ENCODE measurements at regions not wholly inside any gene's neighbourhood (a gene's known extent, or its start where the extent isn't known, plus 50 kb on each side); places are given as distances from the start of the nearest gene placed in this dataset.
A peak's percentile ranks its signal among the peaks of the same experiment; 100 is the strongest.
"Not testable (repeated sequence)": the region's sequence is repeated elsewhere in the genome, so short reads cannot be mapped to it uniquely, and the experiment has no call there.

DNA sequence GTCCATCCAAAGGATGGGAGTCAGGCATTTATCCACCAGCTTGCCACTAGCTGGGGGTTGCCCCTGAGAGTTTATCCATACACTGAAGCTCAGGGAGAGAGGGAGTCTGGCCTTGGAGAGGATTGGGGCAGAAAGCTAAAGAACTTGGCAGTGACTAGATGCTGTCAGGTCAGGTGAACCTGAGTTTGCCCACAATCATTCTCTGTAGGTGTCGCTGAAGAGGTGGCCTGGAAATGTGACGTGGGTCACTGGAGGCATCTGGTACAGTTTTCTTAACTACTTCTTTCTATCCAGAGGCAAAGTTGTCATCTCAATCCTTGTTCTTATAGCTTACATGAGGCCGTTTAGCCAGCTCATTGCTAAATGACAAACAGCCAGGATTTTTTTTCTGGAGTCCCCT, 298.0 kb upstream of the CTNNB1 start:
- DNase-seq (ENCODE audit: low read depth): no peak

DNA sequence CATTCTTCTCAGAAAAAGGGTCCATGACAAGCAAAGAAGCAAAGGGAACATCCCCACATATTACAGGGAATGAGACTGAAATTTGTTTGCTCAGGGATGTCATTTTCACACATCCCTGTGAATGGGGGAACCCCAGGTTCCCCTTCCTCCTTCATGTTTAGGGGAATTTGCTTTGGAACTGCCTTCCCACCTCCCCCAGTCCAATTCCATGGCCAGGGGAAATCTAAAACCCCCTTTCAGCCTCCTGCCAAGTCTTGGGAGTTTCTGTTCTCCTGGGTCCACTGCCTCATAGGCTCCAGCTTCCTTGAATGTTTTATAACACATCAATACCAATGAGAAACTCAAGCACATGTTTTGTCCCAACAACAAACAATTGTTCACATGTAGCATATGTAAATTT, 297.5 kb upstream of the CTNNB1 start:
- DNase-seq (ENCODE audit: low read depth): no peak

DNA sequence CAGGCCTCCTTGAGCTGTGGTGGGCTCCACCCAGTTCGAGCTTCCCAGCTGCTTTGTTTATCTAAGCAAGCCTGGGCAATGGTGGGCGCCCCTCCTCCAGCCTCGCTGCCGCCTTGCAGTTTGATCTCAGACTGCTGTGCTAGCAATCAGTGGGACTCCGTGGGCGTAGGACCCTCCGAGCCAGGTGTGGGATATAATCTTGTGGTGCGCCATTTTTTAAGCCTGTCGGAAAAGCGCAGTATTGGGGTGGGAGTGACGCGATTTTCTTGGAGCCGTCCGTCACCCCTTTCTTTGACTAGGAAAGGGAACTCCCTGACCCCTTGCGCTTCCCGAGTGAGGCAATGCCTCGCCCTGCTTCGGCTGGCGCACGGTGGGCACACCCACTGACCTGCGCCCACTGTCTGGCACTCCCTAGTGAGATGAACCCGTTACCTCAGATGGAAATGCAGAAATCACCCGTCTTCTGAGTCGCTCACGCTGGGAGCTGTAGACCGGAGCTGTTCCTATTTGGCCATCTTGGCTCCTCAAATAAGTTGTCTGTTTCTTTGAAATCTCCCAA, 291.3 kb upstream of the CTNNB1 start:
- DNase-seq (ENCODE audit: low read depth): not testable (repeated sequence)

- DNase-seq (ENCODE audit: low read depth): no peak
These were observed 290.7 kb upstream of the CTNNB1 start for GRCh38 chr3:40908612-40909011.

DNA sequence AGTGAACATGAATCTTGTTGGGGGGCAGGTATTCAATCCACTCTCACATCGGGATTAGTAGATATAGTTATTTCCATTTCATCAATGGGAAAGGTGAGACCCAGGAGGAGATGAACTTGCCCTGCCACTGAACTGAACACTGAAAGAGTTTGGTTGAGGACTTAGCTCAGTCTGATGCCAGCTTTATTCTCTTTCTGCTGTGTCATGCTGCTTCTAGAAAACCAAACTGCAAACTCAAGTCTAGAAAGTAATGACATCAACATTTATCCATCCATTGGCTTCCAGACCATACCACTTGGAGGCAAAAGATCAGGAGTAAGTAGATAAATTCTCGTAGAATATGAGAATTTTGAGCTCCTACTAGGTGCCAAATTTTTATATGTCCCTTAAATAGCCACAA, 288.0 kb upstream of the CTNNB1 start:
- no peak for DNase-seq (ENCODE audit: low read depth)

- no peak for DNase-seq (ENCODE audit: low read depth)
These were observed 287.4 kb upstream of the CTNNB1 start for GRCh38 chr3:40911928-40912327.

DNA sequence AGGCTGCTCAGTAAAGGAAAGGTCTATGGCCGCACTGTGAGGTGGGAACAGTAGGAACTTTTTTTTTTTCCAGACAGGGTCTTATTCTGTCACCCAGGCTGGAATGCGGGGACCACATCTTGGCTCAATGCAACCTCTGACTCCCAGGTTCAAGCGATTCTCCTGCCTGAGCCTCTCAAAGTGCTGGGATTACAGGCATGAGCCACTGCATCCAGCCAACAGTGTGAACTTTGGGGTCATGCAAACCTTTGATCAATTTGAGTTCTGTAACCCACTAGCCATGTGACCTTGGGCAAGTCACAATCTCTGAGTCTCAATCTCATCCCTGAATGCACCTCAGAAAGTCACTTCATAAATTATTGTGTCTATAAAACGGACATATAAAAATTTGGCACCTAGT, 286.8 kb upstream of the CTNNB1 start:
- no peak for DNase-seq (ENCODE audit: low read depth)

GRCh38 chr3:40913192-40913591, 286.1 kb upstream of the CTNNB1 start:
- DNase-seq (ENCODE audit: low read depth): no peak

GRCh38 chr3:40913641-40914040, 285.7 kb upstream of the CTNNB1 start:
- no peak for DNase-seq (ENCODE audit: low read depth)

GRCh38 chr3:40914475-40914874, 284.8 kb upstream of the CTNNB1 start:
- no peak for DNase-seq (ENCODE audit: low read depth)

- DNase-seq (ENCODE audit: low read depth): no peak
These were observed 283.9 kb upstream of the CTNNB1 start for GRCh38 chr3:40915346-40915865.

DNA sequence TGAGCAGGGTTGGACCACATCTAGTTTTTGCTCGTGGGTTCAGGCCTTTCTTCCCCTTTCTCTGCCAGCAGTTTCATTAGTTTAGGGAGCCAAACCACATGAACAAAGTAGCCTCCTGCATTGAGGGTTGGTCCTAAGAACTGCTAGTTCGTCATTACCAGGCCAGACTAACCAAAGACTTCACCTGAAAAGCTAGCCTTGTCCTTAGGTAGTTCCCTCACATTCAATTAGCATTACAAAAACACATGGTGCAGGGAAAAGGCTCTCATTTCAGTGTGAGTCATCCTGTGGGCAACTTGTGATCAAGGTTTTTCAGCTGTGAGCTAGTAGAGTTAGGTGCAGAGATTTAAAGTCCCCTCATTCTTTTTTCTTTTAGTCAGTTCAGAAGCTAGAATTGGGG, 279.3 kb upstream of the CTNNB1 start:
- peak; percentile 28 for DNase-seq (ENCODE audit: low read depth)

DNA sequence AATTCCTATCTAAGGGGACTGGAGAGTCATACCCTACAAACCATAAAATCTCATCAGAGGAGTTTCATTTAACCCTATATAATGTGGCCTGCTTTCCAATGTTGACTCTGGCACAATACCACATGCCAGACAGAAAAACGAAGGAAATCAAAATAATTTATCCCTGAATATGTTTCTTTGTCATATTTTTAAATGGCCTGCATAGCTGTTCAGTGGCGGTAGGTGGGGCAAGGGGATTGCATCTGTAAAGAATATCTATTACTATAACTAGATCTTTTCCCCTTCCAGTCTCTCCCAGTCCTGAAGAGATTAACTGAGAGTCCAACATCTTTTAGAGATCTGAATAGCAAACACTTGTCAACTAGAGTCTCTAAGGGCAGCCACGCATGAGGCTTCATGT, 278.1 kb upstream of the CTNNB1 start:
- DNase-seq (ENCODE audit: low read depth): no peak

DNA sequence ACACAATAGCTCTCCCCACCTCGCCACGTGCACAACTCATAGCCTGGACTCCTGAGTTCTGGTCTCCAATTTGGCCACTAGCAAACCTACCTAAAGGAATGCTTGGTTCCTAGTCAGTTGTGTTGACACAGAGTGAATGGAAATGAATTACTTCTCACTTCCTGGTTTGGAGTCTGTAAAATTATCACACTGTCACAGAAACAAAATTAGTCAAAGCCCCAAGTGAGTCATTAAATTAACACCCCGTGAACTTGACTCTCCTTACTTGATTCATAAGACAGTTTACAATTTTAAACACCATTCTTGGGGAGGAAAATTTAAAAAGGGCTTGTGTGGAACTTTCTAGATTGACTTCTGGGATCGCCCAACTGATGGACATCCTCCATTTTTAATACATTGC, 276.2 kb upstream of the CTNNB1 start:
- DNase-seq (ENCODE audit: low read depth): no peak

GRCh38 chr3:40923651-40924050, 275.7 kb upstream of the CTNNB1 start:
- no peak for DNase-seq (ENCODE audit: low read depth)

- DNase-seq (ENCODE audit: low read depth): no peak
These were observed 274.7 kb upstream of the CTNNB1 start for GRCh38 chr3:40924559-40925141.

DNA sequence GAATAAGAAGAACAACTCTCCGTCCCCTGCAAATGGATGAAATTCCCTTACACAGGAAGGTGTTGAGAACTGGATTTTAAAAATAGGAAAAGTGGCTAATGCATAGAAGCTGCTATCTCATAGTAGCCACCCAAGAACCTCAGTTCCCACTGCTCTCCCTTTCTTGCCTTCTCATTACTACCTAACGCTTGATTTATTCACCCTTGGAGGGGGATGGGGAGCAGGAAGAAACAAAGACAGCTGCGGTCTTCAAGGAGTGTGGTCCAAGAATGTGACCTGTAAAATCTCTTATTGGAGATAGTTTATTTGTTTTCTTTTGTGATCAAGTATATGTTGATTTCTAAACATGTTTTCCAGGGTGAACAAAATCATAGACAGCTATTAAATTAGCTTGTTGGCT, 274.1 kb upstream of the CTNNB1 start:
- DNase-seq (ENCODE audit: low read depth): no peak

GRCh38 chr3:40930131-40930538, 269.2 kb upstream of the CTNNB1 start:
- no peak for DNase-seq (ENCODE audit: low read depth)

DNA sequence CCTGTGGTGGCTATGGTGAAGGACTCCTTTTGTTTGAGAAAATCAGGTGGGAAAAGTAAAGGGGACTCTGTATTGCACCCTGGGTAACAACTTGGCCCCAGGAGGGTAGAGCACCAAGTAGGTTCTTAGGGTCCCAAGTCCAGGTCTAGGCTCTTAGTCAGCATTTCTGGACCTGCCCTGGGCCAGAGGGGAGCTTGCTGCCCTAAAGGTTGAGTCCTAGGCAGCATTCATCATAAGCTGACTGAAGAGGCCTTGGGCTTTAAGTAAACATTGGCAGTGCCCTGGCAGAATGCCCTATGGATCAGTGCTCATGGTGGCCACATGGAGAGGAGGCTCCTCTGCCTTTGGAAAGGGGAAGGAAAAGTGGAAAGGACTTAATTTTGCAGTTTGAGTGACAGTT, 268.5 kb upstream of the CTNNB1 start:
- DNase-seq (ENCODE audit: low read depth): no peak

GRCh38 chr3:40938591-40938990, 260.7 kb upstream of the CTNNB1 start:
- DNase-seq (ENCODE audit: low read depth): no peak

DNA sequence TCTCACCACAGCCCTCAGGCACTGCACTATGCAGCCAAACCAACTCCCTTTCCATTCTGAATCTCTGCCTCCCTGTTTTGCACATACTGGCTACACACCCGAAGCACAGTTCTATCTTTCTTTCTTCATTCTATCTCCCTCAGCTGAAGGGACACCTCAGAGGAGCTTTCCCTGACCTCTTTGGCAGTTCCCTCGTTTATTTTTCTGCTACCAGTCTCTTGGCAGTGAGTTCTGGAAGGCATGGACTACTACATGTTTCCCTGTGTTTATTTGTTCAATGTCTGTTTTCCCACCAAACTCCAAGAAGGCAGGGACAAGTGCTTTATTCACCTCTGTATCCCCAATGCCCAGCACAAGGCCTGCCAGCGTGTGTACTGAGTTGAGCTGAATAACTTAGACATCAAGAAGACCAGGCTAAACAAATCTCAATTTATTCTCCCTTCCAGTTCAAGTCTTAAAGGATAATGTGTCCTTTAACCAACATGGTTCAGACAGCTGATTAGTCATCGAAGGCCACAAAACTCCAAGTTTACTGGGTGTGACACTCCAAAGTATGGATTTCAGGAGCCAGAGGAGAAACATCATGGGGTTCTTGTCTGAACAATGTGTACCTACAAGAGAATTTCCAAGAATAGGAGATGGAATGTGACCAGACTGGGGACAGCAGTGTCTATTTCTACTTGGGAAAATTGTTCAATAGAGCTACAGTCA, 260.1 kb upstream of the CTNNB1 start:
- no peak for DNase-seq (ENCODE audit: low read depth)

DNA sequence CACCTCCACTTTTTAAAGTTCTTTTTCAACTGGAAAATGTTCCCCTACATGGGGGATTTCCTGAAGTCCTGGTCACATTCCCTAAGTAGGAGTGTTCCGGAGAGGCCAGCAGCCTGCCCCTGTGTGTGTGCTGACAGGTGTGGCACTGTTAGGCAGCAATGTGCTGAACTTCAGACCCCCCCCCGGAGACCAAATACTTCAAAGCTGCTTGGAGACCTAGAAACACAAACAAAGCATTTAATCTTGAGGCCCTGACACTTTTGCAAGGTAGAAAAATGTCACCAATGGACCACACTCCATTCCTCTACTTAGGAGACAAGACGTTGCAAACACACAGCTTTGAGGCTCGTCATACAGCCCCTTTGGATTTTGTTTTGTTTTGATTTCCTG, 259.6 kb upstream of the CTNNB1 start:
- DNase-seq (ENCODE audit: low read depth): no peak

DNA sequence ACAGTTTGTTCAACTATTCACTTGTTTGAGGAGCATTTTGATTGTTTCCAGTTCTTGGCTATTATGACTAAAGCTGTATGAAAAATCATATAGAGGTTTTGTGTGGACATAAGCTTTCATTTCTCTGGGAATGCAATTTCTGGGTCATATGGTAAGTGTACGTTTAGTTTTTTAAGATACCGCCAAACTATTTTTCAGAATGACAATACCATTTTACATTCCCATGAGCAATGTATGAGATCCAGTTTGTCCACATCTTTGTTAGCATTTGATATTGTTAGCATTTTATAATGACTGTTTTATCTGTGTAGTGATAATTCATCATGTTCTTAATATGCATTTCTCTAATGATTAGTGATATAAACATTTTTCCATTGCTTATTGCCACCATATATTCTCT, 258.7 kb upstream of the CTNNB1 start:
- DNase-seq (ENCODE audit: low read depth): no peak

- DNase-seq (ENCODE audit: low read depth): not testable (repeated sequence)
These were observed 252.3 kb upstream of the CTNNB1 start for GRCh38 chr3:40947022-40947421.
